ENCODE measurements at regions not wholly inside any gene's neighbourhood (a gene's known extent, or its start where the extent isn't known, plus 50 kb on each side); places are given as distances from the start of the nearest gene placed in this dataset.

DNA sequence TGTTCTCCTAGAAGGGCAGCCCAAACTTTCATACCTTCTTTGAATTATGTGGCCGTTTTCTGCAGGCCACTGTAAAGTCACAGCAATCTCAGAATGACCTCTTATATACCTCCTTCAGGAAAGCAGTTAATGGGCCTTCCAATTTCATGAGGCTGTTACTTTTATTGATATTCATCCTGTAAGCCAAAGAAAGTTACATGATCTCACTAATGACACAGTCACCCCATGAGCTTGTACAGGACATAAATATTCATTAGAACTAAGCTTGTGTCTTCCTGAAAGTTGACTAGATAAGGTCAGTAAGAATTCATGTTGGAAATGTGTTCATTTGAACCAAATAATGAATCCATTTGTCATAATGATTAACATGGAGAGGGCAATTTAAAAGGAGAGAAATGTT lies 283.1 kb upstream of the NWD2 start:
- no peak for DNase-seq (ENCODE audit: low read depth in 3 of 3)

DNA sequence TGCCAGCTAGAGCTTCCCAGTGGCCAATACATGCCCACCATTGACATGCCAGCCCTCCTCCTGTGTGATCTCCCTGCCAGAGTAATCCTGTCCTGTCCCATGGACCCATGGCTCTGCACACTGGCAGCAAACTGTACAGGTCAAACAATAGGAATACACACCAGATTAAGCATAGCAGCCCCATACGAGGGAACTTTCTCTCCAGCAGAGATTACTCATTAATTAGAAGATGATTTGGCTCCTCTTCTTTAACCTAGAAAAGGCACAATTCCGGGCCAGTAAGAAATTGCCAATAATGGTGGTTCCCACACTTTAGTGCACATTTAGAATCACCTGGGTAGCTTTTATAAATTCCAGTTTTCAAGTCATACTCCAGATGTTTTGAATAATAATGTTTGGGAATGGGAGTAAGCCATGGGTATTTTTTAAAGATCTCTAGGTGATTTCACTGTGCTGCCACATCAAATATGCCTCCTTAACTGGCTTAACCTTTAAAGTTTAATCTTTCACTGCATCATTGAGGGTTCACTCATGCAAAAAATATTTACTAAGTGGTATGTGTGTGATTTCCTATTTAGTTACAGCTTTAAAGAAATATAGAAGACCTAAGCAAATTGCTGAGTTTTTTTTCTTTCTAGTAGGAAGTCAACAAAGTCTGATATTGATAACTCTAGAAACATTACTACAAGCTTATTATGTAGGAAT lies 277.6 kb upstream of the NWD2 start:
- DNase-seq (ENCODE audit: low read depth in 3 of 3): no peak

DNA sequence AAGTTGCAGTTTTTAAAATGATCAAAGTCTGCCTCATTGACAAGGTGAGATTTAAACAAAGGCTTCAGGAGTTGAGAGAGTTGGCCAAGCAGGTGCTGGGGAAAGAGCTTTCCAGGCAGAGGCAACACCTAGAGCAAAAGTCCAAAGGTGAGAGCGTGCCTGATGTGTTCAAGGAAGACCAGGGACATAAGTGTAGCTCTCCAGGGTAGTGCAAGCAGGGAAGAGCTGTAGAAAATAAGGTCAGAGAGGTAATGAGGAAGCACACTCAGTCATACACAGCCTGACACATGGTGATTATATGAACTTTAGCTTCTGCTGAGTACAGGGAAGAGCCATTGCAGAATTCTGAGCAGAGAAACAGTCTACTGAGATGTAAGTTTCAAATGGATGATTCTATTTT lies 265.0 kb upstream of the NWD2 start:
- no peak for DNase-seq (ENCODE audit: low read depth in 3 of 3)

DNA sequence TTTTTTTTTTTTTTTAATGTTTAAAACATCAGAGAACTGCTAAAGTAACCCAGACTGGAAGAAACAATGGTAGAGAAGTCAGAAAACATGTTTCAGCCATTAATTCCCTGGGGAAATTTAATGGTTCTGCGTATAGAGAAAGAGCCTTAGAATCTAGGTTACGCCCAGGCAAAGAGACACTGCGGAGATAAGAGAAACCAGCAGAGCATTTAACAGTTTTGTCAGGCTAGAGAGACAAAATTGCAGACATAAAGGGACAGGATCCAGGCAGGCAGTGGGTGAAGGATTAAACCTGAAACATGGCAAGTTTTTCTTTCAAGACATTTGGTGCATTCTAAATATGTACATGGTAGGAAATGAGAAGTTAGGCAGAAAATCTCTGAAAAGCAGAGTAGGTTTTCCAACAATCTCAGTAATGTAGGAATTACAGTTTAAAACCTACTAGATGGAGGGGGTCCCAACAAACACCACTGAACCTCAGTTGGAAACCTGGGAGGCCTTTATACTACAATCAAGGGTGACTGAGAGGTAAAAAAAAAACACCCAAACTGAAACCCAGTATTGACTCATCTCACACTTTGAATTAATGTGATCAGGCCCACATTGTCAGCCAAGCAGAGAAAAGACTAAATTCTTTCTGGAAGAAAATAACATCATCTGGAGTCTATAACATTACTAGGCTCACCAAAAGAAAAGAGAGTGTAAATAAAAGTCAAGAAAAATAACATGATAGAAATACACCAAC lies 254.2 kb upstream of the NWD2 start:
- DNase-seq (ENCODE audit: low read depth in 3 of 3): no peak

DNA sequence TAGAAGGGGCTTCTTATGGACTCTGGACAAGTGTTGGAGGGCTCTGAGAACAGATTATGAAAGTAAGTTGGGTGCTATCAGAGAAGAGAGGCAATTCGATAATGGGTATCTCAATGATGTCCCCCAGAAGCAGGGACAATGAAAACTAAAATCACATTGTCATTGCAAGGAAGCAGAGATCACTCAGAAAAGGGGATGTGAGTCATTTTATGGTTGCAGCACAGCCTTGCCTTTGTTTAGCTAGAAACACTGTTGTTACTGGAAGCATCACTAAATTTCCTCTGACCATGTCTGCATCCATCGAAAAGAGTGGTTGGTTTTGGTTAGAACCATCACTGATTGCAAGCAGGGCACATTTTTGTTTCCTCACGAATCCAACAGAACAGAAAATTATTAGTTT lies 246.8 kb upstream of the NWD2 start:
- DNase-seq (ENCODE audit: low read depth in 3 of 3): no peak

DNA sequence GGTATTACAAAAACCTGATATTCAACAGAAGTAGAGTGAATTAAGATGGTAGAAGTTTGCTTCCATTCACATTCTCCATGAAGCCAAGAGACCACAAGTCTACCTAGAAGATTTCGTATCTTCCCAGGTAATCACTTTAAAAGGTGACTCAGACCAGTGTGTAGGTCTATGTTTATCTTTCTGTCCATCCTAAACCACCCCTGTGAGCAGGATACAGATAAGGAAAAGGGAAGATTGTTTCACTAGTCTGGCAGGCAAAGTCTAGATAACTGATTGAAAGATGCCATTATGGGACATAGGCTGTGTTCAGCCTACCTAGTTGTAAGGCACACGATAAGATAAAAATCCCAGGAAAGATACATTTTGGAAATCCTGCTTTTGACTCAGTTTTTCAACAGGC lies 244.3 kb upstream of the NWD2 start:
- DNase-seq (ENCODE audit: low read depth in 3 of 3): no peak

DNA sequence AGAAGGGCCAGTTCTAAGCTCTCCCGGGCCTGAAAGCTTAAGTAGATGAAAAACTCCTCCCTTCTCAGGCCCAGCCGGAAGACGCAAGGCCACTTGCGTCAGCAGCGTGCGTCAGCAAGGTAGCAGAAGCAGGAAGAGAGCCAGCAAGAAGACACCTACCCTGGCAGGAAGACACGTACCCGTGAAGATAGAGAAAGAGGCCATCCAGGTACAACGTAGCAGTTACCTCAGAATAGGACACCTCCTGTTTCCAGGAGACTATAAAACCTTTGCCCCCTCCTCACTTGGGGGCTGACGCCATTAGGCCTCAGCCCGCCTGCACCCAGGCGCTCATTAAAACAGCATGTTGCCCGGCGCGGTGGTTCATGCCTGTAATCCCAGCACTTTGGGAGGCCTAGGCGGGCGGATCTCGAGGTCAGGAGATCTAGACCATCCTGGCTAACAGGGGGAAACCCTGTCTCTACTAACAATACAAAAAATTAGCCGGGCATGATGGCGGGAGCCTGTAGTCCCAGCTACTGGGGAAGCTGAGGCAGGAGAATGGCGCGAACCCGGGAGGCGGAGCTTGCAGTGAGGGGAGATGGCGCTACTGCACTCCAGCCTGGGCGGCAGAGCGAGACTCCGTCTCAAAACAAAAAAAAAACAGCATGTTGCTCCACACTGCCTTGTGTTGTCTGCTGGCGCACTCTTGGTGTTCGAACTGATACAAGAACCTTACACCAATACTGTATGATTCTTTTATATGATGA lies 242.7 kb upstream of the NWD2 start:
- DNase-seq (ENCODE audit: low read depth in 3 of 3): no peak

DNA sequence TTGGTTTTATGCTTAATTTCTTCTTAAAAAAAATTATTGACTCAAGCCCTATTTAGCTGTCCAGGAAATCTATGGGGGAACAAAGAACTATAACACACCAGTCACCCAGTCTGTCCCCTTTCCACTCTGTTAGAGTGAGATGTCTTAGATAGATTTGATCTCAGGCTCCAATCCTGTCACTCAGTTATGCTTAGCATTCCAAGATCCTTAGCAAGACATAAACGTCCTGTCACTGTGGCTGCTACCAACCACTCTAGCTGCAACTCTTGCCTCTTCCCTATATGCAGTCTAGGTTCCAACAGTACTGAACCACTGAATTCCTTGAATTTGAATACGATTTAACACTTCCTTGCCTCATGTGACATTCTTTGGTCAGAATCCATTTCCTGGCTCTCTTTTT lies 241.9 kb upstream of the NWD2 start:
- no peak for DNase-seq (ENCODE audit: low read depth in 3 of 3)

DNA sequence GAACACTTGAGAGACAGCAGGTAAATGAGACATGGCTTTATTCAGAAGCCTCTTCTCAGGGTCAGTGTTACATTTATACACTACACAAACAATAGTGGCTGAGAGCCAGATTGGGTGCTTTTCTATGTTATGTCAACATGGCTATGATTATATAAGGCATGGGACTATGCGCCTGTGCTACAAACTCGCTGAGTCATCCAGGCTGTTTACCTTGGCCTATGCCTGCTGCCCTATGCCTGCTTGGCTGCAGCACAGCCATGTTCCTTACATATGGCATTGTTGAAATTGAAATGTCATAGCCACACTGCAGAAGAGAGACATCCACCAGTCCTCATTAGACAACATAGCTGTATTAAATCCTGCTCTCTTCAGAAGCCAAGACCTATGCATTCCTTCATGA lies 236.3 kb upstream of the NWD2 start:
- no peak for DNase-seq (ENCODE audit: low read depth in 3 of 3)

DNA sequence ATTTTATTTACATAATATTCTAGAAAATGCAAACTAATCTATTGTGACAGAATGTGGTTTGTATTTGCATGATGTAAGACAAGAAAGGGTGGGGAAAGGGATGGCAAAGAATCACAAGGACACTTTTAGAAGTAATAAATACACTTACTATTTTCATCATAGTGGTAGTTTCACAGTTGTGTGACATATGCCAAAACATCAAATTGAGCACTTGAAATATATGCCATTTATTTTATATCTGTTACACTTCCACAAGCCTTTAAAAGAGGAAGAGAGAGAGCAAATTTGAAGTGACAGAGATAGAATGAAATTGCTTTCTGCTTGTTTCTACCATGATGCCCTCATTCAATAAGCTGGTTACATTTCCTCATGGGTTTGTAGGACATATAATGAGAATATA lies 230.0 kb upstream of the NWD2 start:
- no peak for DNase-seq (ENCODE audit: low read depth in 3 of 3)

DNA sequence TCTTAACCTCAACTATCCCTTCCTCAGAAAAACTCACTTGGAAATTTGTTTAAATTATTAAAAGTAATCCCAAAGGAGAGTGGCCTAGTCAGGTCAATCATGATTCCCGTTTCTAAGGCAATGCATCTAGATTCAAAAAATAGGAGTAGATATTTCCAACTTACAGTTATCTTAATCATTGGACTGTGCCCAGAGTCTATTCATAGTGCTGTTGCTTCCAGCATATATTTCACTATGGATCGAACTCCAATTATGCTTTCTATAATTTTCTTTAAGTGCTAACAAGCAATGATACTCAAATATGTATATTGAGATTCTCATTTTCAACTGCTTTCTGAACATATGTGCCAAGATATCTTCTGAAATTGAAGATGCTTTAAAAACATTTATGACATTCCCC lies 229.2 kb upstream of the NWD2 start:
- DNase-seq (ENCODE audit: low read depth in 3 of 3): no peak

DNA sequence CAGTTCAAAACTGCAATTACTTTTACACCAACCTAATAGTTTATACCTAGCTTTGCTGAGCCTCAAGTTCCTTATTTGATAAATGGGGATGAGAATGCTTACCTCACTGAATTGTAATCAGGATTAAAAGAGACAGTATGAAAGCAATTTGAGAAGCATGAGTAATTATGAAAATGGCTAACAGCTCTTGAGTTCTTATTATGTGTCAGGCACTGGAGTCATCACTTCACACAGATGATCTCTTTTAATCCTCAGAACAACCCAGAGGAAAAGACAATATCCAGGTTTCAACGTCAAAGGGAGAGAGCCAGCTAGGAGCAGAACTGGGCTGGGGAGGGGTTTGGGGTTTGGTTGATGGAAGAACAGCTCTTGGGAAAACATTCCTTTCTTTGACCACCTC lies 221.0 kb upstream of the NWD2 start:
- DNase-seq (ENCODE audit: low read depth in 3 of 3): no peak

DNA sequence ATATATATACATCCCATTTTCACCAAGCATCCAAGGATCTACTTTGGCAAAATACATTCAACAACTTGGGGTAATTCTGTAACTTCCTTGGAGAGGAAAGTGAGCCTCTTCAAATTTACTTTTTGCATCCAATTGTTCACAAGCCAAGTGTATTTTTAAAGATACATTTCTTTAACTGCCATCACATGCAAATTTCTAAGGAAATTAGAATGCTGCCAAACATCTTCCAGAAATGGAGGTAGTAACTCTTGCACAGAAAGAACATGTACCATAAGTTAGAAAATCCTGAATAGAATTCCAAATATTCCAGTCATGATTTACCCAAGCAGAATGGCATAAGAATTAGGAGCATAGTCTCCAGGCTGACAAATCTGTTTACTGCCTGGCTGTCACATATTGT lies 220.5 kb upstream of the NWD2 start:
- no peak for DNase-seq (ENCODE audit: low read depth in 3 of 3)

DNA sequence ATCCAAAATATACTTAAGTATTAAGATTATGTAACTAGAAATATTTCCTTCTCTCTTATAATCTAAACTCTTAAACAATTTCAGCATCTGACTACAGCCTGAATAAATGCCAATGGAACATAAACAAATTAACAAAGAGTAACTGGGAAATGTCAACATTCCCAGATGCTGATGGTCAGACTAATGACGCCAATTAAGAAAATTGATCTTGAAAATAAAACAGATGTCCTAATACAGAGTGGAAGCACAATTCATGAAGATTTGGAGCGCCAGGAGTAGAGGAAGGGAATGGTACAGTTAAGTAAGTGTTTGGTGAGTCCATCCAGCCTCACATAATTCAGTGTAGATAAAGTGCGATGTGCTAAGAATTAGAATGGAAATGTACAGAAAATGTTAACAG lies 203.7 kb upstream of the NWD2 start:
- no peak for DNase-seq (ENCODE audit: low read depth in 3 of 3)

DNA sequence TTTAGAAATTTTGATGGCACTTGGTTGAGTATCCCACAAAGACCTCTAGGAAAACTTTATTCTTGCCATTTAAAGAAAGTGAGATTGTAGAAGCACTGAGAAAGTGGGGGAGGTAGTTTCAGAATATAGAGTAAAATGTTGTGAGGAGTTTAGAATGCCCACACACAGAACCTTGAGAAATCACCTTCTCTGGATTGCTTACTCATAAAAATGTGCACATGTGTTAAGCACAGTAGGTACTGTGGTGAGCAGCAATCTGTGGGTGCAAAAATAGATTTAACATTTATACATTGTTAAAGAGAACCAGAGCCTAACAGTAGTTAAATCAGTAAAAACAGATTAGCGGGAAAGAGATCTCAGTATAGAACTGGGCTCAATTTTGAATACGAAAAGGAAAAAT lies 201.2 kb upstream of the NWD2 start:
- DNase-seq (ENCODE audit: low read depth in 3 of 3): no peak

DNA sequence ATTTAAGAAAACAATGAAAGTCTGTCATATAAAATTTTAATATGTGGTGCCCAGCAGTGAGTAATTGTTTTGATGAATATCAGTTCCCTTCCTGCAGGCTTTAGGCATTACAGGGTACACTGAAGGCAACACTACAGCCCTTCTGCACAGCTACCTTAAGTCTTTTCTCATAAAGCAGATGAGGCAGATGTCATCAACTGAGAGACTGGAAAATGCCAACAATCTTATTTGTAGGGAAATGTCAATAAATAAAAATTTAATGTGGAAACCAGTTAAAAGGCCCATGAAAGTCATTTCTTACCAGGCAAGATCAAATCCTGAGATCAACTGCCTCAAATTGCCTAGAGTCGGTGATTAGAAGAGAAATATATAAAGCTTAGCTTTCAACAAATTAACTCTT lies 193.4 kb upstream of the NWD2 start:
- no peak for DNase-seq (ENCODE audit: low read depth in 3 of 3)

DNA sequence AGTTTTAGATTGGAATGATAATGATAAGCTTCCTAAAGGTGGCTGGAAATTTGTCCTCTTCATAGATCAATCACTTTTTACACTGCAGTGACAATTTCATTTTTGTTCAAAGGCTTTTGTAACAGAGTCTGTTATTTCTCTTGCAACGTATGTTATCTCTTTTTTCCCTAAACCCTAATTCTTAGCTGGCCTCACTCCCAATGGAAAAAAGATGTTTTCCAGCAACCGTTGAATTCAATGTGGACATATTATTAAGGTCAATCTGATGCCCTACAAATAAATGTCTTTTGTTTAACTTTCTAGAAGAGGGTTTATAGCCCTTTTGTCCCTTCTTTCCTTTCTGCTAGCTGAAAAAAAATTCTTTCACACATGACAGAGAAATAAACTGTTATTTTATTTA lies 192.7 kb upstream of the NWD2 start:
- no peak for DNase-seq (ENCODE audit: low read depth in 3 of 3)

DNA sequence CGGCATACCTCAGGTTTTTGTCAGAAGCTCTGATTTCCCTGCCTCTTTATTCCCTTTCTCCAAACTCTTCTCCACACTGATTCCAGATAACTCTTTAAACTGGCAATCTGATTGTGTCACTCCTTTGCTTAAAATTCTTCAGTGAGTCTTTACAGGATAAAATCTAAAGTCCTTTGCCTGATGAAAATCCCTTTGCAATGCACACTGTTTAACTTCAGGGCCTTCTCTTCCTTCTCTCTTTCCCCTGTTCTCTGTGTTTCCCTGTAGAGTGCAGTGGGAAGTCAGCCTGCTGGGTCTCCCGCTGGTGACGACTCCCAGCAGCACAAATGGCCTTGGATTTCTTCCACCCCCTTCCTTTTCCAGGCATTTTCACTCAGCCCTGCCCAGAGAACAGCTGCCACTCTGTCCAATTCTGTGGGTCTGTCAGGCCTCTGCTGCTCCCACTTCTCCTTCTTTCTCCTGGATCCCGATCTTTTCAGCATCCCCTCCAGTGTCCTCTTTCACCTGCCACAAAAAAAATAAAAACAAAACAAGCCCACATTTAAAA lies 189.9 kb upstream of the NWD2 start:
- DNase-seq (ENCODE audit: low read depth in 3 of 3): no peak

DNA sequence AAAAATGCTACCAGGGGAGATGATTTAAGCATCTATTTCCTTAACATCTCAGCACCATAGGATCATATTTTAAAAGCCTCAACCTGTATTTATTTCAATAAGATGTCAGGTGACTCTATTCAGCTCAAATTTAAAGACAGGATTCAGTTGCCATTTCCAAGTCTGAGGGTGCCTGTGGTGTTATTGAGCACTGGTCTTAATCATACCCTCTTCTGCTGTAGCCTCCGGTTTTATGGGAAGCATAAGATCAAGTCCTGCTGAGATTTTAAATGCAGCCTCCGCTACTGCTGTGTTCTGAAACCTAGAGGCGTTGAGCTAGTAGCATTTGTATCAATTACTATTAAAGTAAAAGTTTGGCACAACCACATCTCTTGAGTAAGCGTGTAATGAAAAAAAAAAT lies 185.7 kb upstream of the NWD2 start:
- no peak for DNase-seq (ENCODE audit: low read depth in 3 of 3)

DNA sequence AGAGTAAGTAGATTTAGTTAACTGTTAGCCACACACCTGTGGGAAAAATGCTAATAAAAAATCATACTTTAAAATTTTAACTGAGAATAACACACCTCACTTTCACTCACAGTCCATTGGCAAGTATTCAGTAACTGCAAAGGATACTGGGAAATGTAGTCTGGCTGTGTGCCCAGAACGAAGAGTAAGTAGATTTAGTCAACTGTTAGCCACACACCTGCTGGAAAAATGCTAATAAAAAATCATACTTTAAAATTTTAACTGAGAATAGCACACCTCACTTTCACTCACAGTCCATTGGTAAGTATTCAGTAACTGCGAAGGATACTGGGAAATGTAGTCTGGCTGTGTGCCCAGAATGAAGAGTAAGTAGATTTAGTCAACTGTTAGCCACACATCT lies 178.4 kb upstream of the NWD2 start:
- DNase-seq (ENCODE audit: low read depth in 3 of 3): no peak

DNA sequence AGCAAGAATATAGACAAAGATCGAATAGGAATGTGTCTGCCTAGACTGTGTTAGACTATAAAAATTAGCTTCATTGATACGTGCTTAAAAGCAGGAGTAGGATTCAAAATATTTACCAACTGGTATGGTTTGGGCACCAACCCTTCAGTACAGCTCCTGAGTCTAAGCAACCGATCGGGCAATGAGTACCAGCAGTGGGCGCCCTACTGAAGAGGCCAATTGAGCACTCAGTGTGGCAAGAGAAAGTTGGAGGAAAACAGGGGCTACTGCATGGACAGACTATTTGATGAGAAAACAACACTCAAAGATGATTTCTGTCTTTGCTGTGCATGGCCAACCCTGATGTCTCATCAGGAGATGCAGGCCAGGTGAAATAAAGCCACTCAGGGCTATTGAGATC lies 176.0 kb upstream of the NWD2 start:
- DNase-seq (ENCODE audit: low read depth in 3 of 3): no peak

DNA sequence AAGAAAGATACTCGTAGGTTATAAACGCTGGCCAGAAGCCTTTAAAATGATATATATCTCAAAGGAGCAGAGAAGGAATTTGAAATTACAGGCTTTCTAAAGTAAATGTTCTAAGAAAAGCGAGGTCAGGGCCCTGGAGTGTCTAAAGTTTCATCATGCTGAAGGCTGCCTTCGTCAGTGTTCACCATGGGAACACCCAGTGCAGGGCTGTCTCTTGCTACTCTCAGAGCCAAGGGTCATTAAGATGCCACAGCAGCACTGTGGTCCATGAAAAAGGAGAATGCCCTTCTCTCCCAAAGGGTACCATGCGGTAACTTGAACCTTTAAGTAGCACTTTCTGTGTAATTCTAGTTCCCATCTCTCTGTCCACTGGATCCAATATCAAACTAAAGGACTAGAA lies 174.5 kb upstream of the NWD2 start:
- DNase-seq (ENCODE audit: low read depth in 3 of 3): no peak

DNA sequence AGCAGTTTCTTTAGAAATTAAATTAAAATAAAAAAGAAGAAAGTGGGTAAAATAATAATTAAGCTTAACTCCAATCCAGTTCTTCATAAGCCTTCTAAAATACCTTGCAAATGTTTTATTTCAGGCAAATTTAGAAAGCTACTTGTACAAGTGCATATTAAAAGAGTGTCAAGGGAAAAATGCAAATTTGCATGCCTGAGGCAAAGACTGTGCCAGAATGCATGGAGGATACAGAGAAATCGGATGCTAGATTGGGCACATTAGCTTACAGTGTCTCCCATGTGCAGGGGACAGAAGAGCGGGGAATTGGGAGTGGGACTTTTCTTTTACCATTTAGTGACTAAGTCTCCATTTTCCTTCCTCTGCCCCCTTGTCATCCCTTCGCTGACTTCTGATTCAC lies 173.0 kb upstream of the NWD2 start:
- DNase-seq (ENCODE audit: low read depth in 3 of 3): no peak
